ENCODE measurements at regions not wholly inside any gene's neighbourhood (a gene's known extent, or its start where the extent isn't known, plus 50 kb on each side); places are given as distances from the start of the nearest gene placed in this dataset.

GRCh38 chr4:170145120-170145519, 55.4 kb upstream of the AADAT start:
- no peaks in the 10 kb centered on the region for H3K9me3 ChIP-seq (ENCODE audit: control insufficient read depth, insufficient read depth, low read length)
- H3K4me1 ChIP-seq (ENCODE audit: control insufficient read depth, insufficient read depth, low read length), result no peaks in the 10 kb centered on the region
- H3K9me3 Mint-ChIP-seq, result no peaks in the 10 kb centered on the region
- no peak overlapping the region for H3K27ac ChIP-seq (ENCODE audit: low read length)
- no peak overlapping the region for H3K4me3 ChIP-seq (ENCODE audit: low read length)
- no peak for TF ChIP-seq CTCF (IDR thresholded peaks at IDR 0.05)
- H3K27ac Mint-ChIP-seq, result no peak overlapping the region
- peaks cover 0 to 2% of the 10 kb centered on the region in 2 donors for H3K27me3 Mint-ChIP-seq (ENCODE audit: low read depth in 2 of 2)
- intact Hi-C loops (cut with micrococcal nuclease), result no loop called here
- no peaks in the 10 kb centered on the region for H3K4me1 Mint-ChIP-seq
- ATAC-seq (no peak), DNase-seq (no peak)
- H3K4me3 Mint-ChIP-seq, result no peak overlapping the region
- H3K36me3 ChIP-seq (ENCODE audit: control insufficient read depth, insufficient read depth, low read length), result no peaks in the 10 kb centered on the region
- WGBS (ENCODE audit: insufficient coverage), result 72% methylated on average over 1 of the region's 1 CpG
- H3K27me3 ChIP-seq (ENCODE audit: control insufficient read depth, insufficient read depth, low read length), result no peaks in the 10 kb centered on the region
- H3K36me3 Mint-ChIP-seq, result no peaks in the 10 kb centered on the region

- intact Hi-C loops (cut with micrococcal nuclease), result no loop called here
- no peak for TF ChIP-seq CTCF (IDR thresholded peaks at IDR 0.05)
- Mint-ChIP-seq H3K4me3 (no peak overlapping the region), H3K27ac (no peak overlapping the region), H3K27me3 (ENCODE audit: low read depth in 2 of 2) (peaks cover 0 to 2% of the 10 kb centered on the region in 2 donors), H3K4me1 (peaks cover 0 to 6% of the 10 kb centered on the region in 2 donors), H3K9me3 (no peaks in the 10 kb centered on the region), H3K36me3 (no peaks in the 10 kb centered on the region)
- no peak for DNase-seq
- no peak overlapping the region for H3K4me3 ChIP-seq (ENCODE audit: low read length)
- H3K36me3 ChIP-seq (ENCODE audit: control insufficient read depth, insufficient read depth, low read length), result no peaks in the 10 kb centered on the region
- H3K4me1 ChIP-seq (ENCODE audit: control insufficient read depth, insufficient read depth, low read length), result peaks cover 4% of the 10 kb centered on the region
- no peak overlapping the region for H3K27ac ChIP-seq (ENCODE audit: low read length)
- no peaks in the 10 kb centered on the region for H3K9me3 ChIP-seq (ENCODE audit: control insufficient read depth, insufficient read depth, low read length)
- WGBS (ENCODE audit: insufficient coverage), result 92% methylated on average over 3 of the region's 4 CpGs
- no peaks in the 10 kb centered on the region for H3K27me3 ChIP-seq (ENCODE audit: control insufficient read depth, insufficient read depth, low read length)
- ATAC-seq, result no peak
These were observed 50.0 kb upstream of the AADAT start for GRCh38 chr4:170139764-170140163.
